GM19193 (cell line): ENCODE measurements at regions not wholly inside any gene's neighbourhood (a gene's known extent, or its start where the extent isn't known, plus 50 kb on each side); places are given as distances from the start of the nearest gene placed in this dataset.

Experiments used
- POLR2A ChIP-seq: IDR thresholded peaks from 4 replicates; pipeline ENCODE4 v1.6.1; 2011; ENCODE audit not compliant: insufficient read depth, insufficient read length; ENCODE audit errors: extremely low read depth

GRCh38 chr3:177249203-177249602 is 51.9 kb upstream of the TBL1XR1 start:
- no peak for TF ChIP-seq POLR2A

GRCh38 chr3:177250151-177250550 is 52.9 kb upstream of the TBL1XR1 start:
- TF ChIP-seq POLR2A = no peak

DNA sequence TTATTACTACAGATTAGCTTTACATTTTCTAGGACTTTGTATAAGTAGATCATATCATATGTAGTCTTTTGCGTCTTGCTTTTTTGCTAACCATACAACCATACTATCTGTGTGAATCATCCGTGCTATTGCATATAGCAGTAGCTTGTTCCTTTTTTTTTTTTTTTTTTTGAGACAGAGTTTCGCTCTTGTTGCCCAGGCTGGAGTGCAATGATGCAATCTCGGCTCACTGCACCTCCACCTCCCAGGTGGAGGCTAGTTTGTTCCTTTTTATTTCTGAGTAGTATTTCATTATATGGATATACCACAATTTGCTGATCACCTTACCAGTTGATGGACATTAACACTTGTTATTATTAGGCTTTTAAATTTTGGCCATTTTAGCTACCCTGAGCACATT is 54.5 kb upstream of the TBL1XR1 start:
- TF ChIP-seq POLR2A = no peak

DNA sequence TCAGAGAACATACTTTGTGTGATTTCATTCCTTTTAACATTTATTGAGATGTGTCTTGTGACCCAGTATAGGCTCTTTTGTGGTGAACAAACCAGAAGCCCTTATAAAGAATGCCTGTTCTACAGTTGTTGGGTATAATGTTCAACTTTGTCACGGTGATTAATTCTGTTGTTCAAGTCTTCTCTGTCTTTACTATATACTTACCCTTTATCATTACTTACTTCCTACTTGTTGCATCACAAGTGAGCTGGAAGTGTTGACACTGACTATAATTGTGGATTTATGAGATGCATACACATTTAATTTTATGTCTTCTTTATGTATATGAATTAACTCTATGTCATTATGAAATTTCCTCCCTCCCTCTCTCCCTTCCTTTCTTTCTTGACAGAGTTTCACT is 59.7 kb upstream of the TBL1XR1 start:
- no peak for TF ChIP-seq POLR2A

GRCh38 chr3:177257625-177258024 is 60.3 kb upstream of the TBL1XR1 start:
- no peak for TF ChIP-seq POLR2A

DNA sequence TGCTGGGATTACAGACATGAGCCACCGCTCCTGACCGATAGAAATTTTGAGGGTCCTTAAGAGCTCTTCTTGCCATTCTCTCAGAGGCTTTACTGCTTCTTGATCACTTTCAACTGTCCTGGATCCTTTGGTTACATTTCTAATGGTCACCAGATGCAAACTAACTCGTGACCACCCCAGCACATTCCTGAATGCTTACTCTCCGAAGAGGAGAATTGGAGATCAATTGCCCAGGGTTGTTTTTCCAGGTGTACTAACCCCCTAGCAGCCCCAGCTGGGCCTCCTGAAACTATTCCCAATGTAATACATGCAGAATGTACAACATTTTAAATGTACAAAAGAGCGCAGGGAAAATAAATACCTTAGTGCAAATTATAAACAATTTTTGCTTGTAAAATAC is 65.1 kb upstream of the TBL1XR1 start:
- TF ChIP-seq POLR2A = no peak

- no peak for TF ChIP-seq POLR2A
These were observed 66.5 kb upstream of the TBL1XR1 start for GRCh38 chr3:177263615-177264368.

GRCh38 chr3:177278016-177278415 is 80.7 kb upstream of the TBL1XR1 start:
- no peak for TF ChIP-seq POLR2A

DNA sequence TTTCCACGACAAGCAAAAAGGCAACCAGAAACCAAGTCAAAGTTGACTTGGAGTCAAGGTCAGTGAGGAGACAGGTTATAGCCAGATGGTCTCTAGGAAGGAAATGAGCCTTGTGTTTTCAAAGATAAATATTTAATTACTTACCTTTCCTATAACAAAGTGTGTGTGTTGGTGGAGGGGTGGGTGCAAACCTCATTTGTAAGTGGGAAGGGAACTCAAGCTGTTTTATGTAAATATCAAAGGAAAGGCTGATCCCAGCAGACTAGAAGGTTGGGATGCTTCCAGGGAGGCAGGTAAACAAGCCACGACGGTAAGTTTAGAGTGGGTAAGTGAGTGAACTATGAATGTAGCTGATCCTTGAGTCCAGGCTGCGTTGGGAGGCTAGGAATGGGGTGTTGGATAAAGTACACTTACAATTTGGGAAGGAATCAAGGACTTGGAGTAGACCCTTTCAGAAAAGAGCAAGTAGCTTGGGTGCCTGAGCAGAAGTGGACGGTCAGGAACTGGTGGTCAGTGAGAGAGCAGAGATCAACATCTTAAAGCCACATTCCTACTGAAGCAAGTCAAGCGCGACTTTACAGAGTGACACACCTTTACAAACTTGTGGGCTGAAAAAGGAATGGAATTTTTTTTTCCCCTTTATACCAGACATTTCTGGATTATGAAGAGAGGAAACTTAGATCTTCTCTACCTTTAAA is 82.0 kb upstream of the TBL1XR1 start:
- TF ChIP-seq POLR2A = no peak

GRCh38 chr3:177281292-177282118 is 84.2 kb upstream of the TBL1XR1 start:
- TF ChIP-seq POLR2A = no peak

DNA sequence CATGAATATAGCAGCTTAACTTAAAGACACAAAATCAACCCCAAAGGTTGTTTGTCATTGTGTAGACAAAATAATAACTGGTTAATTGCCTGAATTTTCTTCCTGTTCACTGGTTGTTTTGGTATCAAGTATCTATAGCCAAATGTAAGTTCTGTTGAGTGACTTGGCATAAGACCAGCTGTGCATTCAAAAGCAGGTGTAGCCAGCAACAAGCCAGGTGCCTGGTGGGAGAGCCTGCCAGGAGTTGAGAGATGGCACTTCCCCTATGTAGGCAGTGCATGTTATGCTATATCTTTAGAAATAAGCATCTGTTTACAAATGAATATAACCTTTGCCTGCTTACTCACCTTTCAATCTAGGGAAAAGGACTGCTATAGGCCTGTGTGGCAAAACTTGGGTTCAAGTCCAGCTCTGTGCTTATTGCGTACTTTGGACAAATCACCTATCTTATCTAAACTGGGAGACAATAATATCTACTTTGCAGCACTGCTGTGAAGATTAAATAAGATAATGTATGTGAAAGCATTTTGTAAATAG is 84.9 kb upstream of the TBL1XR1 start:
- TF ChIP-seq POLR2A = no peak

- no peak for TF ChIP-seq POLR2A
These were observed 86.7 kb upstream of the TBL1XR1 start for GRCh38 chr3:177283983-177284382.

- no peak for TF ChIP-seq POLR2A
These were observed 87.2 kb upstream of the TBL1XR1 start for GRCh38 chr3:177284383-177284881.

DNA sequence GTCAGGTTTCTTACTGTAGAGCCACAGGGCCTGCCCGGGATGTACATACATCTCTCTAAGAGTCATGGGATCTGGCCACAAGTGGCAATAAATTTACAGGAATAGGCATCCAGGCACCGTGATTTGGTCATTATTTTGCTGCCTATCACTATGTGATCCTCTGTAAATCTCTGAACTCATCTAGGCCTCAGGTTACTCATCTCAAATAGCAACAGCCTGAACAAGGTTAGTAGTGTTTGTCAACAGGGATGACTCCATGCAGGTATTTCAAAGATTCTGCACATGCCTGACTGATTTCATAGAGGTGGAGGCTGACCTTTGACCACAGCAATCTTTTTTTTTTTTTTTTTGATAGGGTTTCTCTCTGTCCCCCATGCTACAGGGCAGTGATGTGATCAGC is 88.8 kb upstream of the TBL1XR1 start:
- no peak for TF ChIP-seq POLR2A

DNA sequence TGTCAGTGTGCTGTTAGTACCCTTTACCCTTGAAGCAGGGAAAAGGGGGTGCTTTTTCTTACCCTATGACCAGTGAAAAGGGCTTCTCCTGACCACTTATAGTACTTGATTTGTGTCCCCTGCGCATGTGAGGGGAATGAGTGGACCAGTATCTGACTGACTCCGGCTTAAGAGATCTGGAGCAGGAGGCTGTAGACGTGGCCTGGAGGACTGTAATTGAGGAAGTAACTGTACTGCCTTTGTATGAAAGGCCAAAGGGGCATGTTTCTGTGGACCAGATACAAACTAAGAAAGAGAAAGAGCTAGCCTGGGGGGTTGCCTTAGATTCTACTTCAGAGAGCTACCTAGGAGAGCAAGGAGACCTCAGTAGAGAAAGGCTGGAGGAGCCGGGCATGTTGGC is 89.9 kb upstream of the TBL1XR1 start:
- TF ChIP-seq POLR2A = no peak
